ENCODE measurements at regions not wholly inside any gene's neighbourhood (a gene's known extent, or its start where the extent isn't known, plus 50 kb on each side); places are given as distances from the start of the nearest gene placed in this dataset.

GRCh38 chr12:132406493-132407450 lies 77.4 kb upstream of the GALNT9 start:
- Mint-ChIP-seq H3K27me3 (ENCODE audit: unreplicated experiment) (peaks cover 7% of the 10 kb centered on the region), H3K9me3 (ENCODE audit: unreplicated experiment) (no peaks in the 10 kb centered on the region), H3K36me3 (ENCODE audit: unreplicated experiment) (no peaks in the 10 kb centered on the region), H3K4me1 (ENCODE audit: unreplicated experiment) (no peaks in the 10 kb centered on the region), H3K27ac (ENCODE audit: unreplicated experiment) (no peak overlapping the region), H3K4me3 (ENCODE audit: unreplicated experiment) (no peak overlapping the region)
- no peak for TF ChIP-seq CTCF (IDR thresholded peaks at IDR 0.05)
- DNase-seq (ENCODE audit: extremely low spot score, unreplicated experiment) = no peak

GRCh38 chr12:132405742-132406251 lies 76.4 kb upstream of the GALNT9 start:
- Mint-ChIP-seq H3K9me3 (ENCODE audit: unreplicated experiment) (no peaks in the 10 kb centered on the region), H3K27me3 (ENCODE audit: unreplicated experiment) (peaks cover 10% of the 10 kb centered on the region), H3K4me3 (ENCODE audit: unreplicated experiment) (no peak overlapping the region), H3K4me1 (ENCODE audit: unreplicated experiment) (no peaks in the 10 kb centered on the region), H3K27ac (ENCODE audit: unreplicated experiment) (no peak overlapping the region), H3K36me3 (ENCODE audit: unreplicated experiment) (no peaks in the 10 kb centered on the region)
- DNase-seq (ENCODE audit: extremely low spot score, unreplicated experiment) = no peak
- TF ChIP-seq CTCF (IDR thresholded peaks at IDR 0.05) = no peak

- DNase-seq (ENCODE audit: extremely low spot score, unreplicated experiment) = no peak
- peaks cover 1% of the 10 kb centered on the region for H3K4me1 Mint-ChIP-seq (ENCODE audit: unreplicated experiment)
- H3K27me3 Mint-ChIP-seq (ENCODE audit: unreplicated experiment) = peaks cover 11% of the 10 kb centered on the region
- H3K4me3 Mint-ChIP-seq (ENCODE audit: unreplicated experiment) = no peak overlapping the region
- H3K36me3 Mint-ChIP-seq (ENCODE audit: unreplicated experiment) = no peaks in the 10 kb centered on the region
- no peak overlapping the region for H3K27ac Mint-ChIP-seq (ENCODE audit: unreplicated experiment)
- TF ChIP-seq CTCF (IDR thresholded peaks at IDR 0.05) = no peak
- no peaks in the 10 kb centered on the region for H3K9me3 Mint-ChIP-seq (ENCODE audit: unreplicated experiment)
Measured at GRCh38 chr12:132404951-132405741, 75.8 kb upstream of the GALNT9 start.

GRCh38 chr12:132404435-132404855 lies 75.1 kb upstream of the GALNT9 start:
- no peak for DNase-seq (ENCODE audit: extremely low spot score, unreplicated experiment)
- no peak for TF ChIP-seq CTCF (IDR thresholded peaks at IDR 0.05)
- no peak overlapping the region for H3K4me3 Mint-ChIP-seq (ENCODE audit: unreplicated experiment)
- H3K9me3 Mint-ChIP-seq (ENCODE audit: unreplicated experiment) = no peaks in the 10 kb centered on the region
- no peaks in the 10 kb centered on the region for H3K36me3 Mint-ChIP-seq (ENCODE audit: unreplicated experiment)
- no peak overlapping the region for H3K27ac Mint-ChIP-seq (ENCODE audit: unreplicated experiment)
- H3K27me3 Mint-ChIP-seq (ENCODE audit: unreplicated experiment) = peaks cover 11% of the 10 kb centered on the region
- H3K4me1 Mint-ChIP-seq (ENCODE audit: unreplicated experiment) = peaks cover 1% of the 10 kb centered on the region
